CD14-positive monocyte (primary cell): ENCODE measurements at regions not wholly inside any gene's neighbourhood (a gene's known extent, or its start where the extent isn't known, plus 50 kb on each side); places are given as distances from the start of the nearest gene placed in this dataset.

Experiments used
- DNase-seq, 3 donors: peaks; one replicate each; pipeline ENCODE4 v3.0.0-alpha.2; 2011 to 2022
- H2AFZ ChIP-seq: 2 replicates; pipeline ENCODE4 v1.6.0; 2012; ENCODE audit warnings: mild to moderate bottlenecking, low read depth, low read length, inconsistent platforms; ENCODE audit not compliant: insufficient read depth, poor library complexity, severe bottlenecking
- H3K27ac ChIP-seq, 2 donors: 1 replicate in 1 of 2; 2 replicates in 1 of 2; pipeline ENCODE4 v1.5.1; 2012 to 2013; ENCODE audit warnings: low read length in 2 of 2, control low read depth in 1 of 2, inconsistent platforms in 1 of 2, low read depth in 1 of 2, mild to moderate bottlenecking in 1 of 2
- H3K27me3 ChIP-seq, 2 donors: one replicate each; pipeline versions ENCODE4 v1.6.0 to v1.6.1; 2011 to 2013; ENCODE audit warnings: low read length in 2 of 2; ENCODE audit not compliant: control insufficient read depth in 2 of 2, insufficient read depth in 2 of 2
- H3K36me3 ChIP-seq, 2 donors: replicated peaks in 1 of 2; 1 replicate in 1 of 2; 2 replicates in 1 of 2; pipeline versions ENCODE4 v1.5.1 to v1.6.1; 2012 to 2013; ENCODE audit warnings: low read length in 2 of 2, control low read depth in 1 of 2, inconsistent platforms in 1 of 2, mild to moderate bottlenecking in 1 of 2; ENCODE audit not compliant: insufficient read depth in 2 of 2, control insufficient read depth in 1 of 2
- H3K4me1 ChIP-seq, 2 donors: 1 replicate in 1 of 2; 2 replicates in 1 of 2; pipeline versions ENCODE4 v1.5.1 to v1.6.1; 2012 to 2013; ENCODE audit warnings: low read length in 2 of 2, control low read depth in 1 of 2, inconsistent platforms in 1 of 2, mild to moderate bottlenecking in 1 of 2, moderate library complexity in 1 of 2; ENCODE audit not compliant: insufficient read depth in 2 of 2, control insufficient read depth in 1 of 2
- H3K4me2 ChIP-seq: replicated peaks from 2 replicates; pipeline ENCODE3; 2012; ENCODE audit warnings: low read length, moderate library complexity, mild to moderate bottlenecking; ENCODE audit not compliant: poor library complexity, severe bottlenecking; ENCODE audit errors: extremely low read depth
- H3K4me3 ChIP-seq, 3 experiments: fragments of 200-600 bp in 1 of 3; sonication (generic) in 1 of 3; replicated peaks in 1 of 3; 1 replicate in 2 of 3; 2 replicates in 1 of 3; pipeline ENCODE4 v1.5.1; 2011 to 2013; ENCODE audit warnings: low read length in 3 of 3, mild to moderate bottlenecking in 3 of 3, control low read depth in 2 of 3, low read depth in 2 of 3, inconsistent platforms in 1 of 3, moderate library complexity in 1 of 3
- H3K79me2 ChIP-seq: 2 replicates; pipeline ENCODE4 v1.6.0; 2012; ENCODE audit warnings: mild to moderate bottlenecking, control low read depth, inconsistent platforms, low read length, moderate library complexity; ENCODE audit not compliant: insufficient read depth
- H3K9ac ChIP-seq: 2 replicates; pipeline ENCODE4 v1.6.0; 2017; ENCODE audit warnings: low read length, mild to moderate bottlenecking; ENCODE audit not compliant: insufficient read depth, poor library complexity, severe bottlenecking
- H3K9me3 ChIP-seq, 2 donors: replicated peaks in 1 of 2; 1 replicate in 1 of 2; 2 replicates in 1 of 2; pipeline versions ENCODE4 v1.5.1 to v1.6.1; 2012 to 2013; ENCODE audit warnings: low read length in 2 of 2, control low read depth in 1 of 2; ENCODE audit not compliant: control insufficient read depth in 1 of 2, insufficient read depth in 1 of 2
- H4K20me1 ChIP-seq: 2 replicates; pipeline ENCODE4 v1.6.0; 2012; ENCODE audit warnings: mild to moderate bottlenecking, low read length, control low read depth, moderate library complexity; ENCODE audit not compliant: insufficient read depth
- H3K27ac Mint-ChIP-seq, 7 donors: one replicate each; pipeline ENCODE4 v1.8.0; 2020; ENCODE audit warnings: mild to moderate bottlenecking in 7 of 7, mixed read lengths in 7 of 7, moderate library complexity in 6 of 7, inconsistent platforms in 2 of 7
- H3K27me3 Mint-ChIP-seq, 3 donors: one replicate each; pipeline ENCODE4 v1.8.0; 2021 to 2022; ENCODE audit warnings: low read depth in 3 of 3, mild to moderate bottlenecking in 3 of 3, mixed read lengths in 3 of 3, moderate library complexity in 3 of 3, inconsistent platforms in 1 of 3
- H3K36me3 Mint-ChIP-seq, 2 donors: one replicate each; pipeline ENCODE4 v1.8.0; 2020; ENCODE audit warnings: mixed read lengths in 2 of 2, inconsistent platforms in 1 of 2, mild to moderate bottlenecking in 1 of 2
- H3K4me1 Mint-ChIP-seq: one replicate; pipeline ENCODE4 v1.8.0; 2020; ENCODE audit warnings: mild to moderate bottlenecking, mixed read lengths
- H3K4me3 Mint-ChIP-seq, 2 donors: one replicate each; pipeline ENCODE4 v1.8.0; 2020; ENCODE audit warnings: mild to moderate bottlenecking in 2 of 2, mixed read lengths in 2 of 2, moderate library complexity in 1 of 2
- H3K9me3 Mint-ChIP-seq, 7 donors: one replicate each; pipeline ENCODE4 v1.8.0; 2020 to 2022; ENCODE audit warnings: mixed read lengths in 7 of 7, mild to moderate bottlenecking in 6 of 7, moderate library complexity in 6 of 7, inconsistent platforms in 2 of 7
- WGBS: methylation state at CpG from one replicate; pipeline ENCODE4 v1.1.5; 2013; ENCODE audit warnings: missing lambda C conversion rate; ENCODE audit not compliant: insufficient coverage; 5-methylcytosine and 5-hydroxymethylcytosine counted together
- intact Hi-C, 2 donors: fragments of 100-400 bp; cut with micrococcal nuclease; formaldehyde crosslinking; loops; one replicate each; pipeline versions ENCODE4 v1.15.0 to v1.15.1; 2023
- TF ChIP-seq, protein P1 (sequence below): fragments of 200-600 bp; IDR thresholded peaks from one replicate; pipeline ENCODE4 v1.8.0; 2022; ENCODE audit warnings: antibody characterized with exemption, mild to moderate bottlenecking

DNA sequence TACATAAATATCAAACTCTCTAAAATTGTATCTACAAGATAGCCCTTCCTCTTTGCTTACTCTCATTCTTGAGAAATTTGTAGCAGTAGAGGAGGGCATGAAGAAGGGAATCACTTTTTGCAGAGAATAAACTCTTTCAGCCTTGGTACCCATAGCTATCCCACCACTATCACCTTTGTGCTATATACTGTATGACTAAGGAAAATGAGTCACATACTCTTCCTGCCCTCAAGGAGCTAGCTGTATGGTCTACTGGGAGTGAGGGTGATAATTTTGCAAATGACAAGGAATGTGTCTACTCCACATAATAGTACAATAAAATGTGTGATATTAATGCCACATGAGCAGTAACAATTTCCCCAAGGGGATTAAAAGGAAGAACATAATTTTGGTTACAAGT is 184.6 kb upstream of the WSB1 start:
- DNase-seq, result no peak
- TF ChIP-seq, protein P1, sequence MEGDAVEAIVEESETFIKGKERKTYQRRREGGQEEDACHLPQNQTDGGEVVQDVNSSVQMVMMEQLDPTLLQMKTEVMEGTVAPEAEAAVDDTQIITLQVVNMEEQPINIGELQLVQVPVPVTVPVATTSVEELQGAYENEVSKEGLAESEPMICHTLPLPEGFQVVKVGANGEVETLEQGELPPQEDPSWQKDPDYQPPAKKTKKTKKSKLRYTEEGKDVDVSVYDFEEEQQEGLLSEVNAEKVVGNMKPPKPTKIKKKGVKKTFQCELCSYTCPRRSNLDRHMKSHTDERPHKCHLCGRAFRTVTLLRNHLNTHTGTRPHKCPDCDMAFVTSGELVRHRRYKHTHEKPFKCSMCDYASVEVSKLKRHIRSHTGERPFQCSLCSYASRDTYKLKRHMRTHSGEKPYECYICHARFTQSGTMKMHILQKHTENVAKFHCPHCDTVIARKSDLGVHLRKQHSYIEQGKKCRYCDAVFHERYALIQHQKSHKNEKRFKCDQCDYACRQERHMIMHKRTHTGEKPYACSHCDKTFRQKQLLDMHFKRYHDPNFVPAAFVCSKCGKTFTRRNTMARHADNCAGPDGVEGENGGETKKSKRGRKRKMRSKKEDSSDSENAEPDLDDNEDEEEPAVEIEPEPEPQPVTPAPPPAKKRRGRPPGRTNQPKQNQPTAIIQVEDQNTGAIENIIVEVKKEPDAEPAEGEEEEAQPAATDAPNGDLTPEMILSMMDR, result no peak
- Histone ChIP-seq H3K9ac (no peak overlapping the region), H3K4me2 (no peak overlapping the region), H3K79me2 (no peaks in the 10 kb centered on the region), H3K4me3 (no peak overlapping the region), H3K9me3 (no peaks in the 10 kb centered on the region), H3K36me3 (no peaks in the 10 kb centered on the region), H4K20me1 (no peaks in the 10 kb centered on the region), H3K27me3 (no peaks in the 10 kb centered on the region), H3K4me1 (no peaks in the 10 kb centered on the region), H2AFZ (no peak overlapping the region), H3K27ac (no peak overlapping the region)
- Mint-ChIP-seq H3K4me3 (no peak overlapping the region), H3K4me1 (no peaks in the 10 kb centered on the region), H3K27ac (no peak overlapping the region), H3K9me3 (peaks cover 0 to 5% (median 3%) of the 10 kb centered on the region in 7 donors), H3K36me3 (no peaks in the 10 kb centered on the region), H3K27me3 (peaks cover 0 to 10% (median 4%) of the 10 kb centered on the region in 3 donors)
- intact Hi-C loops, result no loop called here

DNA sequence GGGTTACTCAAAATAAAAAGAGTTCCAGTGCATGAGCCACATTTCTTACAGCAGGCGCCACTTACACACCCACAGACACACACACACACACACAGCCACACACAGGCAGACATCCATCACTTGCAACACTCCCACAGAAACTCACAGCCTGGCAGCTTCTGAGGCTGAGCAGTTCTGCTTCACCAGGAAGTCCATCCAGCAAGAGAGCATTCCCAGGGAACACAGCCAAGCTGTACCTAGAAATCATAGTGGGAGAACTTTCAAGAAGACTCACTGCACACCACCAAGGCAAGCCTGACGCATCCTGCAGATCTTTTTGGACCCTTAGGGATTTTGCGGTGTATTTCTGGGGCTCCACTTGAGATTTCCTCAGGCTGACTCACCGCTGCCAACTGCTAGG is 140.9 kb upstream of the WSB1 start:
- H4K20me1 ChIP-seq, result no peaks in the 10 kb centered on the region
- no peaks in the 10 kb centered on the region for H3K4me1 ChIP-seq
- H3K9ac ChIP-seq, result no peak overlapping the region
- H3K27me3 ChIP-seq, result no peaks in the 10 kb centered on the region
- no peak overlapping the region for H3K4me2 ChIP-seq
- 96% methylated on average over 4 of the region's 4 CpGs for WGBS
- intact Hi-C loops, result no loop called here
- no peaks in the 10 kb centered on the region for H3K36me3 ChIP-seq
- H2AFZ ChIP-seq, result no peak overlapping the region
- H3K4me3 ChIP-seq, result no peak overlapping the region
- H3K27me3 Mint-ChIP-seq, result peaks cover 0 to 3% (median 0%) of the 10 kb centered on the region in 3 donors
- peaks cover 31 to 54% of the 10 kb centered on the region in 2 donors for H3K9me3 ChIP-seq
- H3K9me3 Mint-ChIP-seq, result peaks cover 25 to 52% (median 45%) of the 10 kb centered on the region in 7 donors
- H3K27ac Mint-ChIP-seq, result no peak overlapping the region
- no peaks in the 10 kb centered on the region for H3K79me2 ChIP-seq
- H3K4me3 Mint-ChIP-seq, result no peak overlapping the region
- no peak for DNase-seq
- no peaks in the 10 kb centered on the region for H3K36me3 Mint-ChIP-seq
- H3K4me1 Mint-ChIP-seq, result no peaks in the 10 kb centered on the region
- TF ChIP-seq, protein P1, result no peak
- H3K27ac ChIP-seq, result no peak overlapping the region
